ENCODE measurements at regions not wholly inside any gene's neighbourhood (a gene's known extent, or its start where the extent isn't known, plus 50 kb on each side); places are given as distances from the start of the nearest gene placed in this dataset.

- TF ChIP-seq CTCF (tag by site-specific recombination; IDR thresholded peaks at IDR 0.05) (no peak), REST (tag by site-specific recombination; IDR thresholded peaks at IDR 0.05) (no peak), SP2 (tag by site-specific recombination; IDR thresholded peaks at IDR 0.05) (no peak), KLF10 (tag by site-specific recombination; IDR thresholded peaks at IDR 0.05) (no peak), ELK4 (IDR thresholded peaks at IDR 0.05; ENCODE audit: borderline replicate concordance, low read depth, low read length) (no peak), ZNF324 (tag by site-specific recombination; IDR thresholded peaks at IDR 0.05) (no peak)
Observed at GRCh38 chr6:133637436-133637835, 251.5 kb upstream of the TCF21 start.

Data from HEK293 (cell line).